Upper lobe of left lung (tissue), 4 donors: ENCODE measurements at regions not wholly inside any gene's neighbourhood (a gene's known extent, or its start where the extent isn't known, plus 50 kb on each side); places are given as distances from the start of the nearest gene placed in this dataset.

ENCODE experiments used
- POLR2A ChIP-seq, 4 donors: fragments of 450-650 bp; IDR thresholded peaks; one replicate each; pipeline ENCODE4 v1.5.1; 2016 to 2017; ENCODE audit warnings: antibody characterized with exemption in 4 of 4, mild to moderate bottlenecking in 2 of 4
- POLR2AphosphoS5 ChIP-seq, 2 donors: sonication (generic); formaldehyde crosslinking; IDR thresholded peaks; one replicate each; pipeline ENCODE4 v1.5.1; 2017; ENCODE audit warnings: antibody characterized with exemption in 2 of 2

DNA sequence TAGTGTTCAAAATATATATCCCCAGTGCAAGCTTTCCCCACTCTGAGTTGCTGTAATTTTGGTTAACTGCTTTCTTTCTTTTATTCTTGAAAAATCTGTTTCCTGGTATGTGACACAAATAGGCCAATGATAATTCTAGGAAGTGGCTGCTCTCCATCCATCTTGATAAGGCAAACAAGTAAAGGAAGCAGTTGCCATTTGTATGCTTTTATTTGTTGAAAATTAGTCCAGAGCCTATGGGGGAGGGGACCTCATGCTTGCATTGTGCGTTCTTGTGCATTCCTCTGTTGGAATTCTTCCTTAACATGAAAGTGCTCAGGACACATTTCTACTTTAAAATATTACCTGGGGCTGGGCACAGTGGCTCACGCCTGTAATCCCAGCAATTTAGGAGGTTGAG is 111.2 kb upstream of the FSHR start:
- no peak for TF ChIP-seq POLR2AphosphoS5 (IDR thresholded peaks at IDR 0.05)
- no peak for TF ChIP-seq POLR2A (IDR thresholded peaks at IDR 0.05)
